ENCODE measurements at regions not wholly inside any gene's neighbourhood (a gene's known extent, or its start where the extent isn't known, plus 50 kb on each side); places are given as distances from the start of the nearest gene placed in this dataset.

GRCh38 chr3:127399154-127399553, 111.3 kb upstream of the PRR20G start:
- no peak for DNase-seq (ENCODE audit: low spot score)

DNA sequence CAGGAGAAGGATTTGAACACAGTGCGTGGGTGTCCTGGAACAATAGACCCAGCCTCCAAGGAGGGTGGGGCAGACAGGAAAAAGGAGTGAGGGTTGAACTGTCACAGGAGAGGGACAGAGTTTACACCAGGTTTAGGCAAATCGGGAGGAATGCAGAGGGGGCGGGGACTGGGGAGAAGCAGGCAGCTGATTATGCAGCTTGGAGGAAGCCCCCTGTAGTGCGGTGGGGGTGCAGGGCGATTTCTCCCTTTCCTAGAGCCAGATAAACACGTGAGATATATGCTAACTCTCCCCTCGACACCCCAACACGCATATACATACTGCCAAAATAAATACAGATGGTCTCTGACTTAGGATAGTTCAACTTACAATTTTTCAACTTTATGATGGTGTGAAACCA, 108.6 kb upstream of the PRR20G start:
- no peak for DNase-seq (ENCODE audit: low spot score)

GRCh38 chr3:127395663-127396355, 108.0 kb upstream of the PRR20G start:
- no peak for DNase-seq (ENCODE audit: low spot score)

- DNase-seq (ENCODE audit: low spot score) = no peak
These were observed 107.3 kb upstream of the PRR20G start for GRCh38 chr3:127394984-127395662.

GRCh38 chr3:127394031-127394430, 106.2 kb upstream of the PRR20G start:
- no peak for DNase-seq (ENCODE audit: low spot score)

DNA sequence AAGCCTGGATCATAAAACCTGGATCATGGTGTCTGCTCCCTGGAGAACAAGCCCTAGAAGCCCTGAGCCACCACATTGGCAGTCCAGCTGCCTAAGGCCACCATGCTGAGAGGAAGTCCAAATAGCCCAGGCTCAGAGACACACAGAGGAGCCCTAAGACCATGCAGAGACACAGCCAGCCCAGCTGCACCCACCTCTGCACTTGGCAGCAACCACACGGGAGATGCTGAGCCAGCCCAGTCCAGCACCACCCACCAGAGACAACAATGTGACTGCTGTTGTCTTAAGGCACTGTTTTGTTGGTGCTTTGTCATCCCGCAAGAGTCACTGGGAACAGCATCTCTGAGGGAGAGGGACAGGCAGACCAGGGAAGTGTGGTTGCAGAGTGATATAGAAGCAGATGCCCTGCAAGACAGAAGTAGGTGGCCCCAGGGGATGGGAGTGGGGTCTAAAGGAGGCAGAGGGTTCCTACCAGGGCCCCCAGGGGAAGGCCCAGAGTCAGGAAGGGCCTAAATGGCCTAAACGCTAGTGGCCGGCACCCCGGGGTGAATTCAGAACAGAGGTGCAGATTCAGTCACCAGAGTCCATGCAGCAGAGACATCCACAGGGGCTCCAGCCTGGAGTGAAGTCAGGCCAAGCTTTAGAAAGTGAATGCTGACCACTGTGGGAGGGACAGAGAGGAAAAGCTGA, 105.4 kb upstream of the PRR20G start:
- DNase-seq (ENCODE audit: low spot score) = no peak

DNA sequence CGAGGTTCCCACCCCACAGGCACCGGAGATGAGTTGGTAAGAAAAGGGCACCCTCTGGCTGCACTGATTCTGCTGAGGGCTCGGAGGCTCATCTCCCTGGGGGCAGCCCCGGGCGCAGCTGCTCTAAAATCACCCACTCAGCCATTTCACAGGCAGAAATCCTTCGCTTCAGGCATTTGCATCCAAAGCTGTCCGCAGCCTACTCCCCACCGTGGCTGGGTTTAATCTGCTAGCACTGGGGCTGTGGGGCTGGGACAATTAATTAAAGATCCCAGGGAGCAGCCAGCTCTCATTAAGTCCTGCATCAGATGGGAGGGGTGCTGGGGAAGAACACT, 104.3 kb upstream of the PRR20G start:
- DNase-seq (ENCODE audit: low spot score) = no peak

GRCh38 chr3:127391436-127392155, 103.8 kb upstream of the PRR20G start:
- no peak for DNase-seq (ENCODE audit: low spot score)

- no peak for DNase-seq (ENCODE audit: low spot score)
These were observed 102.6 kb upstream of the PRR20G start for GRCh38 chr3:127390365-127391025.

- DNase-seq (ENCODE audit: low spot score) = no peak
These were observed 102.1 kb upstream of the PRR20G start for GRCh38 chr3:127389913-127390312.

DNA sequence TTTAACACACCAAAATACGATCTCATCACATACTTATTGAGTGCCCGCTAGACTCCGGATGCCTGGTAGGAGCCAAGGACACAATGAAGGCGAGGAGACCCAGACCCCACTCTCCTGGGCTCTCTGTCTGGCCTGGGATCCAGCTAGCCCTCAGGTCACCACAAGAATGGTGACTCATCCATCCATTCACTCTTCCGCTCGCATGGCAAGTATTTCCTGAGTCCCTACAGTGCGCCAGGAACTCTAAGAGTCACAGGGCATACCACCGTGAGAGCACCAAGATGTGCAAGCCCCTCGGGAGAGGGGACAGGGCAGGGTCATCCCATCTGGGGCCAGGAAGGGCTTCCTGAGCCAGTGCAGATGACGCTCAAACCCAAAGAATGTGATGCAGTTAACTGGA, 101.6 kb upstream of the PRR20G start:
- DNase-seq (ENCODE audit: low spot score) = no peak

DNA sequence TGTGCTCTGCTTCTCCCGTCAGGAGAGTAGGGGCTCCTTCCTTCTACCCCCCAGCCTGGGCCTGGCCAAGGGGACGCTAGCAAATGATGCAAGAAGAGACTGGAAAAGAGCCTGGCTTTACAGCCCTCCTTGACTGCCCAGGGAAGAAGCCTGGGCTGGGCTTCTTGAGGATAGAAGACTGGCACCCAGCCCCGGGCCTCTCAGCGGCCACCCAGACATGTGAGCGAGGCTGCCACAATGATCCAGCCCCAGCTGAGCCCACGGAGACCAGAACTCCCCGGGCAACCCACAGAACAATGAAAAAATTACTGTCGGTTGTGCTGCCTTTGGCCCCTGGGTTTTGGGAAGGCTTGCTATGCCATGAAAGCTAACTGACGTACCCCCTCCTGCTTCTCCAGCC, 100.6 kb upstream of the PRR20G start:
- DNase-seq (ENCODE audit: low spot score) = no peak

GRCh38 chr3:127387556-127388153, 99.8 kb upstream of the PRR20G start:
- no peak for DNase-seq (ENCODE audit: low spot score)

DNA sequence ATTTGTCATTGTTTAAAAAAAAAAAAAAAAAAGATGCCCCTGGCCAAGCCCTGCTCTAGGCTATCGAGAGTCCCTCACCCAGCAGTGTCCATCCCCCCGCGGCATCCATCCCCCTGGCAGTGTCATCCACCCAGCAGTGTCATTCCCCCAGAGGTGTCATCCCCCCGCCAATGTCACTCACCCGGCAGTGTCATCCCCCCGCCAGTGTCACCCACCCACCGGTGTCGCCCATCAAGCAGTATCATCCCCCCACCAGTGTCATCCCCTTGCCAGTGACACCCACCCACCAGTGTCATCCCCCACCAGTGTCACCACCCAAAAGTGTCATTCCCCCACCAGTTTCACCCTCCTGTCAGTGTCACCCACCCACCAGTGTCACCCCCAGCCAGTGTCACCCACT, 99.3 kb upstream of the PRR20G start:
- DNase-seq (ENCODE audit: low spot score) = no peak

DNA sequence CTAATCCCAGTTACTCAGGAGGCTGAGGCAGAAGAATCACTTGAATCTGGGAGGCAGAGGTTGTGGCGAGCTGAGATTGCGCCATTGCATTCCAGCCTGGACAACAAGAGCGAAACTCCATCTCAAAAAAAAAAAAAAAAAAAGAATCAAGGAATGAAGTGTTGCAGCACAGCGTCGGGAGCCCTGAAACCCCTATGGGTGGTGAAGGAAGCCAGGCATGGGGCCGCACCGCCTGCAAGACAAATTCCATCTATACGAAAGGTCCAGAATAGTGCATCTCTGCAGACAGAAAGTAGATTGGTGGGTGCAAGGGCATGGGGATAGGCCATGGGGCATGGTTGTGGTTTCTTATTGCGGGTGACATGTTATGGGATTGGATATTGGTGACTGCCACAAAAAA, 98.6 kb upstream of the PRR20G start:
- no peak for DNase-seq (ENCODE audit: low spot score)

DNA sequence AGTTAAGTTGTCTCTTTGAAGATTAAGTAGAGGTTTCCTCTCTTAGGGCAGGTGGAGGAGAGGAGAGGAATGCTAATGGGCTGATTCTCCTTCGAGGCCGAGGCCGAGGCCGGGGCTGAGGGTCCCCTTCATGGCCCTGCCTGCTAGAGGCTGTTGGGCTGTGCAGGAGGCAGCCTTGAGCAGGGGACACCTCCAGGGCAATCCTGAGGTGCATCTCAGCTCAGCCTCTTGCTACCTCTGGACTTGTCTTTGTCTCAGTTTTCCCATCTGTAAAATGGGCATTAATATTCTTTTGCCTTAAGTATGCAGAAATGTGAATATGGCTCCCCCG, 97.7 kb upstream of the PRR20G start:
- DNase-seq (ENCODE audit: low spot score) = no peak

DNA sequence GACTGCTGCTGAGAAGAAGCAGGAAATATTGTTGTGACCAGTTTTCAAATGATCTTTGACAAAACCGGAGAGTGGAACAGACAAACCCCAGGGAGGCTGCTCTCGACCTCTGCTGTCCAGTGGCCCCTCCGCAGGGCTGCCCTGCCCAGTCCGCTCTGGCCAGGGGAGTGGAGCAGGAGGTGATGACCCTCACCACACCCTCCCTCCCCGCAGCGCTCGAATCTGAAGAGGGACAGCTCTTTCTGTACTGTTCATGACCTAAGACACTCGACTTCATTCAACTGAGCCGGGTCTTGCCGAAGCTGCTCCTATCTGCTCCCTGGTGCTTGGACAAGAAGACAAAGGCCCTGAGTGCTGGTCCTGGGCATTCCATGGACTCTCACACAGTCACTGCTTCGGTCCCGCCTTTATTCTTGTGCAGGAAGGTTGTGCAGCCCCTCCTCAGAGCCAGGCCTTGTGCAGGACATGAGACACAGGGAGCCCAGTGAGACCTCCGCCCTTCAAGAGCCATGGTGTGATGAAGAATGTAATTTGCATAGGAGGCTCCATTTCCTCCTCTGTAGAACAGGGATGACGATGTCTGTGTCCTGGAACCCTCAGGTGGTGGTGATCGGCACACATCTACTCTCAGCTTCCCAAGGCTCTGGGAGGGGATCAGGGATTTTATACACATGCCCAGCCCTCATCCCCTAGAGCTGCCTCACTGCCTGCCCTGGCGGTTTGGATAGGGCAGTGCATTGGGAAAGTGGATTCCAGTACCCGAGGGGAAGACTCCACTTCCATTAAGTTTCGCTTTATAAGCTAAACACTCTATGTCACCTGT, 97.1 kb upstream of the PRR20G start:
- no peak for DNase-seq (ENCODE audit: low spot score)

- DNase-seq (ENCODE audit: low spot score) = no peak
These were observed 95.9 kb upstream of the PRR20G start for GRCh38 chr3:127383656-127384179.

DNA sequence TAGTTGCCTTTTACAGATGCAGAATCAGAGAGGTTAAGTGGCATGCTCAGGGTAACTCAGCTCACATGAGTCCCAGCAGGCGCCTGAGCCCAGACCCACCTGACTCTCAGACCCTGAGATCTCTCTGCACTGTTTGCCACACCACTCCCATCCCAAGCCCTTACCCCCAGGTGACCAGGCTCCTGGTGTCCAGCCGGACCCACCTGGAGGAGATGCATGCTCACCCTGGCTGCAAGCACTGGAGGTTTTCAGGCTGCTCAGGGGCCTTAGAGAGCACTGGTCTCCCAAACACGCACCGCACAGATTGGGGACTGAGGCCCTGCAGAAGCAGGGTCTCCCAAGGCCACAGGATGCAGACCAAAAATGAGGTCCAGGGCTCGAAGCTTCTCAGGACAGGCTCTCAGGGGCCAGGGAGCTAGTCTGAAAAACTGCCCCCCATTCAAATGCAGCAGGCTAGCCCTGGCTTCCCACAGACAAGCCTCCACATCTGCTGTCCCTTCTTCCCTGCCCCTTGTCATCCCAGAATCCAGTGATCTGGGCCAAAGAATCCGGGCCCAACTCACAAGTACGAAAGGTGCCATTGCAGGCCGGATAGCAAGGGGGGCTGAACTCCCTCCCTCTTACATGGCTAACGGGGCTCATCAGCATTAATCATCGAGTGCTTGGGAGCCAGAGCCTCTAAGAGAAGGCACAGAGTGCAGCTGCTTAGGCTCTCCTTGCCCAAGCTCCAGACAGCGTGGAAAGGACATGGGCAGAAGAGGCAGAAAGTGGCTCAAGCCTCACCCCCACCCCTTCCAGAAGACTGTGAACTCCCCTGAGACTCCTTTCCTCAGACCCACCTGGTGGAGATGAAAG, 90.2 kb upstream of the PRR20G start:
- DNase-seq (ENCODE audit: low spot score) = no peak

All from SK-N-DZ (cell line).